NCI-H510A treated with DMSO at 0.1 percent for 48 hours (cell line): ENCODE measurements at regions not wholly inside any gene's neighbourhood (a gene's known extent, or its start where the extent isn't known, plus 50 kb on each side); places are given as distances from the start of the nearest gene placed in this dataset.
A peak's percentile ranks its signal among the peaks of the same experiment; 100 is the strongest.

Experiments
- DNase-seq: peaks from one replicate; lab custom pipeline; 2025; lab: John Stamatoyannopoulos, UW

- no peak for DNase-seq
Observed at GRCh38 chr9:99590410-99590809, 231.3 kb upstream of the NR4A3 start.

GRCh38 chr9:99590840-99591239 is 230.8 kb upstream of the NR4A3 start:
- DNase-seq: no peak

- DNase-seq: no peak
Observed at GRCh38 chr9:99591770-99592169, 229.9 kb upstream of the NR4A3 start.

- DNase-seq: no peak
Observed at GRCh38 chr9:99592834-99593574, 228.7 kb upstream of the NR4A3 start.

GRCh38 chr9:99593610-99594009 is 228.1 kb upstream of the NR4A3 start:
- DNase-seq: no peak

- no peak for DNase-seq
Observed at GRCh38 chr9:99594056-99594780, 227.5 kb upstream of the NR4A3 start.

- DNase-seq: no peak
Observed at GRCh38 chr9:99595796-99596195, 225.9 kb upstream of the NR4A3 start.

GRCh38 chr9:99601571-99602111 is 220.0 kb upstream of the NR4A3 start:
- DNase-seq: no peak

GRCh38 chr9:99602854-99603253 is 218.8 kb upstream of the NR4A3 start:
- DNase-seq: no peak

GRCh38 chr9:99605016-99605743 is 216.5 kb upstream of the NR4A3 start:
- DNase-seq: no peak

- no peak for DNase-seq
Observed at GRCh38 chr9:99606296-99606695, 215.4 kb upstream of the NR4A3 start.

GRCh38 chr9:99606957-99607356 is 214.7 kb upstream of the NR4A3 start:
- DNase-seq: peak; percentile 37

- no peak for DNase-seq
Observed at GRCh38 chr9:99607842-99608448, 213.7 kb upstream of the NR4A3 start.

GRCh38 chr9:99614341-99614740 is 207.3 kb upstream of the NR4A3 start:
- no peak for DNase-seq

GRCh38 chr9:99621040-99621439 is 200.6 kb upstream of the NR4A3 start:
- DNase-seq: no peak

- DNase-seq: no peak
Observed at GRCh38 chr9:99622679-99623078, 199.0 kb upstream of the NR4A3 start.

- no peak for DNase-seq
Observed at GRCh38 chr9:99623780-99624364, 197.8 kb upstream of the NR4A3 start.

GRCh38 chr9:99624499-99625233 is 197.0 kb upstream of the NR4A3 start:
- no peak for DNase-seq

GRCh38 chr9:99626426-99626825 is 195.3 kb upstream of the NR4A3 start:
- no peak for DNase-seq

GRCh38 chr9:99628285-99628684 is 193.4 kb upstream of the NR4A3 start:
- no peak for DNase-seq
